ENCODE measurements at regions not wholly inside any gene's neighbourhood (a gene's known extent, or its start where the extent isn't known, plus 50 kb on each side); places are given as distances from the start of the nearest gene placed in this dataset.

DNA sequence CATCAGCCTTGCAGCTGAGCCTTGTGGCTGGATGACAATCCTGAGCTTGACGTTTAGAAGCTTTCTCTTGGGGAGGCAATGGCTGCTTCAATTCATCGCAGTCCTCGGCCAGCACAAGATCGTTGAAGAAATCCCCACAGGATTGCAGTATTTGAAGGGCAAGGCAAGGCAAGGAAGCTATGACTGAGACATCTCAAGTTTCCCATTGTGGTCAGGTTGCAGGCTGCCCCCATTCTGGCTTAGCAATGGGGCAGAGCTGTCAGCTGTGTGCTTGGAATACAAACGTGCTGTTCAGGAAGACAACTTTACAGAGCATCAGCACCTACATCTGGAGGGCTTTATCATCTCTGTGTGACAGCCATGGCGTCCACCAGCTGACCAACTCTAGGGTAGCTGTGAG is 275.9 kb upstream of the TBL1XR1 start:
- Histone ChIP-seq H3K18ac (ENCODE audit: low read length) (no peak overlapping the region), H3K27ac (ENCODE audit: low read depth, low read length) (no peak overlapping the region), H3K4me2 (ENCODE audit: low read length) (no peak overlapping the region), H2BK120ac (ENCODE audit: low read depth, low read length) (no peak overlapping the region), H2AK5ac (ENCODE audit: low read length) (no peak overlapping the region), H3K56ac (ENCODE audit: low read length) (no peak overlapping the region), H2BK15ac (replicated peaks; ENCODE audit: low read depth) (no peak overlapping the region), H3K27me3 (ENCODE audit: insufficient read depth, low read length, poor library complexity) (no peaks in the 10 kb centered on the region), H4K5ac (ENCODE audit: low read length) (no peak overlapping the region), H3K36me3 (ENCODE audit: control insufficient read depth, insufficient read depth, low read length) (no peaks in the 10 kb centered on the region), H4K8ac (ENCODE audit: low read depth, low read length) (no peak overlapping the region), H3K4me1 (ENCODE audit: control insufficient read depth, low read depth, low read length) (peaks cover 3% of the 10 kb centered on the region), H3K4me3 (ENCODE audit: low read length) (no peak overlapping the region), H3K9ac (ENCODE audit: low read length) (no peak overlapping the region), H3K79me1 (ENCODE audit: low read length) (no peaks in the 10 kb centered on the region), H3K79me2 (ENCODE audit: control insufficient read depth, insufficient read depth, low read length) (no peaks in the 10 kb centered on the region), H3K4ac (ENCODE audit: low read depth, low read length) (no peak overlapping the region), H2BK5ac (ENCODE audit: low read length) (no peak overlapping the region), H3K23ac (ENCODE audit: low read length) (no peak overlapping the region)
- WGBS (ENCODE audit: extremely low coverage, insufficient coverage, low lambda C conversion rate), result no CpG with 5 or more reads among the region's 6 CpGs
- DNase-seq, result no peak

DNA sequence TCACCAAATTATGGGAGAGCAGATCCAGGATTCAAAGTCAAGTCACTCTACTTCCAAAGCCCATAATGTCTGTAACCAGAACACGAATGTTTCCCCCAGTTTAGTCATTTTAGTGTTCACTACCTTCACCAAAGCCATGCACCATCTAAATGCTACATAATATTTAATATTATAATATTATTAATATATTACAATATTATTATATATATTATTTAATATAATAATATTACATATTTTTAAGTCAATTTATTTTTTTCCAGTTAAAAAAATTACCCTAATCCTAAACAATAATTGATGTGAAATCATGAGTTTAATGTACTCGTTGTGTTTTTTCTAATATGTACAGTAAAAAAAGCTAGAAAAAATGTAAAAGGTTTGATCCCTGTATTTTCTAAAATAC is 276.6 kb upstream of the TBL1XR1 start:
- H3K4me3 ChIP-seq (ENCODE audit: low read length), result no peak overlapping the region
- H3K36me3 ChIP-seq (ENCODE audit: control insufficient read depth, insufficient read depth, low read length), result no peaks in the 10 kb centered on the region
- H2AK5ac ChIP-seq (ENCODE audit: low read length), result no peak overlapping the region
- no CpG with 5 or more reads among the region's 2 CpGs for WGBS (ENCODE audit: extremely low coverage, insufficient coverage, low lambda C conversion rate)
- no peak overlapping the region for H3K56ac ChIP-seq (ENCODE audit: low read length)
- no peak overlapping the region for H3K4ac ChIP-seq (ENCODE audit: low read depth, low read length)
- H4K5ac ChIP-seq (ENCODE audit: low read length), result no peak overlapping the region
- H3K9ac ChIP-seq (ENCODE audit: low read length), result no peak overlapping the region
- no peaks in the 10 kb centered on the region for H3K4me1 ChIP-seq (ENCODE audit: control insufficient read depth, low read depth, low read length)
- no peaks in the 10 kb centered on the region for H3K79me2 ChIP-seq (ENCODE audit: control insufficient read depth, insufficient read depth, low read length)
- no peak overlapping the region for H3K23ac ChIP-seq (ENCODE audit: low read length)
- no peak overlapping the region for H3K27ac ChIP-seq (ENCODE audit: low read depth, low read length)
- H4K8ac ChIP-seq (ENCODE audit: low read depth, low read length), result no peak overlapping the region
- no peaks in the 10 kb centered on the region for H3K79me1 ChIP-seq (ENCODE audit: low read length)
- H2BK5ac ChIP-seq (ENCODE audit: low read length), result no peak overlapping the region
- H2BK15ac ChIP-seq (replicated peaks; ENCODE audit: low read depth), result no peak overlapping the region
- H2BK120ac ChIP-seq (ENCODE audit: low read depth, low read length), result no peak overlapping the region
- no peak overlapping the region for H3K4me2 ChIP-seq (ENCODE audit: low read length)
- H3K27me3 ChIP-seq (ENCODE audit: insufficient read depth, low read length, poor library complexity), result no peaks in the 10 kb centered on the region
- H3K18ac ChIP-seq (ENCODE audit: low read length), result no peak overlapping the region
- no peak for DNase-seq

DNA sequence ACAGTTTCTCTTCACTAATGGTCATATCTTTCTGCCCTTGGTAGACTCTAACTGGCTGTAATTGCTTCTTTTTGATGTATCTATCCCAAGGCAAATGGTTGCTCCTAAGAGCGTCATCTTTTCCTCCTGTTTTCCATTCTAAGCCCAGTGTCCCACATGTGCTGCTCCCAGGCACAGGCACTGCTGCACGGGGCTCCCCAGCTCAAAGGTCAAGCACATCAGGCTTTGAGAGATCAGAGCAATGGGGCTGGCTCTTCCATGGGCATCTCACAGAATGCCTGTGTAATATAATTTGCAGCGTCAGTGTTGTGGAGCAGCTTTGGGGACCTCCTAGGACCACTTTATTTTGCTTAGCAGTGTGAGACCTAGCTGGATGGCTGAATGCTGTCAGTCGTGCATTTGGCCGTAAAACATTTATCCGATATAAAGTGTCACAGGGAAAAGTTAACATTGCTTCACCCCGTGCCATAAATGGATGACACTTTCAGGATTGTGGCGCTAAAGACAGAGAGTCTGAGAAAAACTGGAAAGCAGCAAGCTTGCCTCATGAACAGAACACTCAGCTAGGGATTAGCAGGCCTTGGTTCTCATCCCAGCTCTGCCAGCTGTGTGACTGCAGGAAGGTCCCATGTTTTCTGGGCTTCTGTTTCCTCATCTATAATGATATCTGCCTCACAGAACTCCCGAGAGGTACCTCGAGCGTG is 277.5 kb upstream of the TBL1XR1 start:
- H3K4ac ChIP-seq (ENCODE audit: low read depth, low read length), result no peak overlapping the region
- H2BK120ac ChIP-seq (ENCODE audit: low read depth, low read length), result no peak overlapping the region
- H2AK5ac ChIP-seq (ENCODE audit: low read length), result no peak overlapping the region
- H3K79me2 ChIP-seq (ENCODE audit: control insufficient read depth, insufficient read depth, low read length), result no peaks in the 10 kb centered on the region
- H3K9ac ChIP-seq (ENCODE audit: low read length), result no peak overlapping the region
- no peak overlapping the region for H4K8ac ChIP-seq (ENCODE audit: low read depth, low read length)
- H3K27ac ChIP-seq (ENCODE audit: low read depth, low read length), result no peak overlapping the region
- H3K18ac ChIP-seq (ENCODE audit: low read length), result no peak overlapping the region
- no peaks in the 10 kb centered on the region for H3K4me1 ChIP-seq (ENCODE audit: control insufficient read depth, low read depth, low read length)
- no peak overlapping the region for H2BK15ac ChIP-seq (replicated peaks; ENCODE audit: low read depth)
- no peaks in the 10 kb centered on the region for H3K79me1 ChIP-seq (ENCODE audit: low read length)
- no peak overlapping the region for H3K23ac ChIP-seq (ENCODE audit: low read length)
- WGBS (ENCODE audit: extremely low coverage, insufficient coverage, low lambda C conversion rate), result no CpG with 5 or more reads among the region's 11 CpGs
- no peaks in the 10 kb centered on the region for H3K36me3 ChIP-seq (ENCODE audit: control insufficient read depth, insufficient read depth, low read length)
- H3K4me2 ChIP-seq (ENCODE audit: low read length), result no peak overlapping the region
- no peak overlapping the region for H2BK5ac ChIP-seq (ENCODE audit: low read length)
- no peak overlapping the region for H4K5ac ChIP-seq (ENCODE audit: low read length)
- H3K4me3 ChIP-seq (ENCODE audit: low read length), result no peak overlapping the region
- no peak for DNase-seq
- no peak overlapping the region for H3K56ac ChIP-seq (ENCODE audit: low read length)
- no peaks in the 10 kb centered on the region for H3K27me3 ChIP-seq (ENCODE audit: insufficient read depth, low read length, poor library complexity)

DNA sequence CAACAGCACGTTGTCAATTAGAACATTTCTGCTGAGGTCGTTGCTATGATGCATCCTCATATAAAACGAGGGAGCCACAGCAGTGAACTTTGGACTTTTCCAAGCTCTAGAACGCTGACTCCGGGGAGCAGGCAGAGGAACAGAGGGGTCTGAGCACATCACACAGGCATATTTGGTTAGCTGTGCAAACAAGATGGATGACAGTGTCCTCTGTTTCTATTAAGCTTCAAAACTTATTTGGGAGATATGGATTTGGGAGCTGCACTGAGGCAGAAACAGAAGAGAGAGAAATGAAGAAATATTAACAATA is 278.0 kb upstream of the TBL1XR1 start:
- no peak overlapping the region for H4K8ac ChIP-seq (ENCODE audit: low read depth, low read length)
- WGBS (ENCODE audit: extremely low coverage, insufficient coverage, low lambda C conversion rate), result no CpG with 5 or more reads among the region's 5 CpGs
- H3K23ac ChIP-seq (ENCODE audit: low read length), result no peak overlapping the region
- no peak overlapping the region for H3K18ac ChIP-seq (ENCODE audit: low read length)
- H3K79me2 ChIP-seq (ENCODE audit: control insufficient read depth, insufficient read depth, low read length), result no peaks in the 10 kb centered on the region
- no peak overlapping the region for H4K5ac ChIP-seq (ENCODE audit: low read length)
- no peak overlapping the region for H3K4me3 ChIP-seq (ENCODE audit: low read length)
- no peak overlapping the region for H3K4ac ChIP-seq (ENCODE audit: low read depth, low read length)
- no peaks in the 10 kb centered on the region for H3K4me1 ChIP-seq (ENCODE audit: control insufficient read depth, low read depth, low read length)
- no peaks in the 10 kb centered on the region for H3K36me3 ChIP-seq (ENCODE audit: control insufficient read depth, insufficient read depth, low read length)
- H3K56ac ChIP-seq (ENCODE audit: low read length), result no peak overlapping the region
- H2BK5ac ChIP-seq (ENCODE audit: low read length), result no peak overlapping the region
- H2BK120ac ChIP-seq (ENCODE audit: low read depth, low read length), result no peak overlapping the region
- no peak overlapping the region for H2AK5ac ChIP-seq (ENCODE audit: low read length)
- no peak overlapping the region for H3K4me2 ChIP-seq (ENCODE audit: low read length)
- no peak overlapping the region for H3K9ac ChIP-seq (ENCODE audit: low read length)
- no peak overlapping the region for H3K27ac ChIP-seq (ENCODE audit: low read depth, low read length)
- no peak overlapping the region for H2BK15ac ChIP-seq (replicated peaks; ENCODE audit: low read depth)
- no peak for DNase-seq
- H3K27me3 ChIP-seq (ENCODE audit: insufficient read depth, low read length, poor library complexity), result no peaks in the 10 kb centered on the region
- H3K79me1 ChIP-seq (ENCODE audit: low read length), result no peaks in the 10 kb centered on the region

DNA sequence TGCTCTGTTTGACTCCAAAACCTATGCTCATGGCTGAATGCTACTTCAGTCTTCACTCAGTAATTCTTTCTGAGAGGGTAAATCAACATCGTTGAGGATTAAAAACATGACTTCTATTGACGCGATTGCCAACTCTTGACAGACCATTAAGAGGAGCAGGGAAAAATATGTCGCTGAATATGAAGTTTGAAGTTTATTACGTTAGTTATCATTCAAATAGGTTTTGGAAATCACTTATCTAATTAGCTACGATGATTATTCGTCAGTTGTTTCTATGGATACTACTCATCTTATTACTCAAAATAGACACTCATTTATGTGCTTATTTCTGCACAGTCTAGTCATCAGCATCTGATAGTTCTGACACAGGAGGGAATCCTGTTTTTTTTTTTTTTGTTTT is 279.2 kb upstream of the TBL1XR1 start:
- Histone ChIP-seq H2BK120ac (ENCODE audit: low read depth, low read length) (no peak overlapping the region), H3K56ac (ENCODE audit: low read length) (no peak overlapping the region), H3K4ac (ENCODE audit: low read depth, low read length) (no peak overlapping the region), H4K5ac (ENCODE audit: low read length) (no peak overlapping the region), H3K79me1 (ENCODE audit: low read length) (no peaks in the 10 kb centered on the region), H2BK5ac (ENCODE audit: low read length) (no peak overlapping the region), H3K4me2 (ENCODE audit: low read length) (no peak overlapping the region), H3K27ac (ENCODE audit: low read depth, low read length) (no peak overlapping the region), H3K9ac (ENCODE audit: low read length) (no peak overlapping the region), H3K36me3 (ENCODE audit: control insufficient read depth, insufficient read depth, low read length) (no peaks in the 10 kb centered on the region), H3K4me3 (ENCODE audit: low read length) (no peak overlapping the region), H3K4me1 (ENCODE audit: control insufficient read depth, low read depth, low read length) (no peaks in the 10 kb centered on the region), H3K27me3 (ENCODE audit: insufficient read depth, low read length, poor library complexity) (no peaks in the 10 kb centered on the region), H4K8ac (ENCODE audit: low read depth, low read length) (no peak overlapping the region), H2AK5ac (ENCODE audit: low read length) (no peak overlapping the region), H3K18ac (ENCODE audit: low read length) (no peak overlapping the region), H3K79me2 (ENCODE audit: control insufficient read depth, insufficient read depth, low read length) (no peaks in the 10 kb centered on the region), H2BK15ac (replicated peaks; ENCODE audit: low read depth) (no peak overlapping the region), H3K23ac (ENCODE audit: low read length) (no peak overlapping the region)
- DNase-seq, result no peak
- no CpG with 5 or more reads among the region's 7 CpGs for WGBS (ENCODE audit: extremely low coverage, insufficient coverage, low lambda C conversion rate)

DNA sequence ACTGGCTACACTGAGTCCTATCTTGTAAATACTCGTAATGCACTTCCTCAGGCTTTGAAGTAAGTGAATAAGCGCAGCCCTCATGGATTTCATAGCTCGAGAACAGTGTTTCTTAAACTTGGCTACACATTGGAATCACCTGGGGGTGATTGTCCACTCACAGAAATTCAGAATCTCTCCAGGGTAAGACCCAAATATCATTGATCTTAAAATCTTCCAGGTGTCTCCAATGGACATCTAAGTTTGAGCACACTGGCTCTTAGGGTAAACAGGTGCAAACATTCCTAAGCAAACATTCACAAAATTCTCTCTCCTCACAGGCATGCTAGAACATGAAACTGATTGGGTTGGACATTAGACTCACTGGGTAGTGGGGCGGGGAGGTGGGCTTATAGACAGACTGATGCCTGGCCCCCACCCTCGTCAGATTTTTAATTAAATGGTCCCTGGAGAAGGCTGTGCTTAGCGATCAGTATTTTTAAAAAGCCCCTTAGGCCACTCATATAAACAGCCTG is 279.7 kb upstream of the TBL1XR1 start:
- Histone ChIP-seq H2AK5ac (ENCODE audit: low read length) (no peak overlapping the region), H3K18ac (ENCODE audit: low read length) (no peak overlapping the region), H3K9ac (ENCODE audit: low read length) (no peak overlapping the region), H2BK5ac (ENCODE audit: low read length) (no peak overlapping the region), H3K36me3 (ENCODE audit: control insufficient read depth, insufficient read depth, low read length) (no peaks in the 10 kb centered on the region), H4K8ac (ENCODE audit: low read depth, low read length) (no peak overlapping the region), H4K5ac (ENCODE audit: low read length) (no peak overlapping the region), H3K79me2 (ENCODE audit: control insufficient read depth, insufficient read depth, low read length) (no peaks in the 10 kb centered on the region), H3K23ac (ENCODE audit: low read length) (no peak overlapping the region), H3K4me3 (ENCODE audit: low read length) (no peak overlapping the region), H3K56ac (ENCODE audit: low read length) (no peak overlapping the region), H2BK120ac (ENCODE audit: low read depth, low read length) (no peak overlapping the region), H3K27me3 (ENCODE audit: insufficient read depth, low read length, poor library complexity) (no peaks in the 10 kb centered on the region), H3K27ac (ENCODE audit: low read depth, low read length) (no peak overlapping the region), H3K4me1 (ENCODE audit: control insufficient read depth, low read depth, low read length) (no peaks in the 10 kb centered on the region), H2BK15ac (replicated peaks; ENCODE audit: low read depth) (no peak overlapping the region), H3K4ac (ENCODE audit: low read depth, low read length) (no peak overlapping the region), H3K4me2 (ENCODE audit: low read length) (no peak overlapping the region), H3K79me1 (ENCODE audit: low read length) (no peaks in the 10 kb centered on the region)
- DNase-seq, result no peak
- WGBS (ENCODE audit: extremely low coverage, insufficient coverage, low lambda C conversion rate), result no CpG with 5 or more reads among the region's 6 CpGs

All from mesendoderm (in vitro differentiated cells).